Stimulated activated CD4-positive, alpha-beta T cell treated with anti-CD3 and anti-CD28 coated beads, Interleukin-15, amount 100 ng/mL, for 1 hour (primary cell): ENCODE measurements at regions not wholly inside any gene's neighbourhood (a gene's known extent, or its start where the extent isn't known, plus 50 kb on each side); places are given as distances from the start of the nearest gene placed in this dataset.
"Not testable (repeated sequence)": the region's sequence is repeated elsewhere in the genome, so short reads cannot be mapped to it uniquely, and the experiment has no call there.

Experiments
- DNase-seq, 2 donors: peaks; one replicate each; pipeline ENCODE4 v3.0.0-alpha.2; 2020; ENCODE audit warnings: low read depth in 1 of 2, low spot score in 1 of 2

GRCh38 chr6:2611092-2611491, 139.6 kb downstream of the MYLK4 start:
- DNase-seq: no peak

GRCh38 chr6:2608503-2608902, 142.2 kb downstream of the MYLK4 start:
- DNase-seq: no peak

- DNase-seq: no peak
Measured at GRCh38 chr6:2600363-2600762, 150.4 kb downstream of the MYLK4 start.

GRCh38 chr6:2599817-2600216, 150.9 kb downstream of the MYLK4 start:
- no peak for DNase-seq

GRCh38 chr6:2598867-2599266, 151.9 kb downstream of the MYLK4 start:
- DNase-seq: no peak

- no peak for DNase-seq
Measured at GRCh38 chr6:2597991-2598390, 152.7 kb downstream of the MYLK4 start.

- DNase-seq: not testable (repeated sequence)
Measured at GRCh38 chr6:2597457-2597856, 153.3 kb downstream of the MYLK4 start.

- no peak for DNase-seq
Measured at GRCh38 chr6:2596222-2596621, 154.5 kb downstream of the MYLK4 start.

GRCh38 chr6:2594868-2595267, 155.9 kb downstream of the MYLK4 start:
- no peak for DNase-seq

- no peak for DNase-seq
Measured at GRCh38 chr6:2593167-2593566, 157.6 kb downstream of the MYLK4 start.

GRCh38 chr6:2589171-2589661, 161.5 kb downstream of the MYLK4 start:
- no peak for DNase-seq

GRCh38 chr6:2583459-2583858, 167.3 kb downstream of the MYLK4 start:
- no peak for DNase-seq

- DNase-seq: no peak
Measured at GRCh38 chr6:2582268-2582667, 168.5 kb downstream of the MYLK4 start.

- DNase-seq: no peak
Measured at GRCh38 chr6:2581611-2582010, 169.1 kb downstream of the MYLK4 start.

GRCh38 chr6:2581011-2581410, 169.7 kb downstream of the MYLK4 start:
- DNase-seq: no peak

- DNase-seq: no peak
Measured at GRCh38 chr6:2579804-2580570, 170.7 kb downstream of the MYLK4 start.

GRCh38 chr6:2579241-2579761, 171.4 kb downstream of the MYLK4 start:
- no peak for DNase-seq

GRCh38 chr6:2578767-2579166, 172.0 kb downstream of the MYLK4 start:
- no peak for DNase-seq

GRCh38 chr6:2576499-2576898, 174.2 kb downstream of the MYLK4 start:
- DNase-seq: no peak

- DNase-seq: no peak
Measured at GRCh38 chr6:2575236-2575635, 175.5 kb downstream of the MYLK4 start.

- DNase-seq: not testable (repeated sequence)
Measured at GRCh38 chr6:2569420-2569819, 181.3 kb downstream of the MYLK4 start.

GRCh38 chr6:2566048-2566447, 184.7 kb downstream of the MYLK4 start:
- no peak for DNase-seq

GRCh38 chr6:2565499-2565898, 185.2 kb downstream of the MYLK4 start:
- no peak for DNase-seq
